ENCODE measurements at regions not wholly inside any gene's neighbourhood (a gene's known extent, or its start where the extent isn't known, plus 50 kb on each side); places are given as distances from the start of the nearest gene placed in this dataset.

GRCh38 chr1:230504310-230504709, 78.2 kb upstream of the PGBD5 start:
- no peaks in the 10 kb centered on the region for H3K27me3 ChIP-seq
- TF ChIP-seq POLR2A (IDR thresholded peaks at IDR 0.05) (no peak), CTCF (IDR thresholded peaks at IDR 0.05) (no peak)
- H3K36me3 ChIP-seq: no peaks in the 10 kb centered on the region
- intact Hi-C loops (cut with DNase I): no loop called here
- no peaks in the 10 kb centered on the region for H3K9me3 ChIP-seq
- no peaks in the 10 kb centered on the region for H3K4me1 ChIP-seq
- H3K4me3 ChIP-seq: no peak overlapping the region
- H3K27ac ChIP-seq: no peak overlapping the region
- ATAC-seq: no peak
- 84% methylated on average over 6 of the region's 6 CpGs for WGBS (ENCODE audit: insufficient coverage, low coverage, low lambda C conversion rate, missing lambda C conversion rate)
- DNase-seq: no peak

- 91% methylated on average over 1 of the region's 1 CpG for WGBS (ENCODE audit: insufficient coverage, low coverage, low lambda C conversion rate, missing lambda C conversion rate)
- H3K4me3 ChIP-seq: no peak overlapping the region
- ATAC-seq: no peak
- H3K4me1 ChIP-seq: no peaks in the 10 kb centered on the region
- H3K27ac ChIP-seq: no peak overlapping the region
- no peaks in the 10 kb centered on the region for H3K9me3 ChIP-seq
- no peaks in the 10 kb centered on the region for H3K36me3 ChIP-seq
- no peaks in the 10 kb centered on the region for H3K27me3 ChIP-seq
- no peak for DNase-seq
- TF ChIP-seq POLR2A (IDR thresholded peaks at IDR 0.05) (no peak), CTCF (IDR thresholded peaks at IDR 0.05) (no peak)
- intact Hi-C loops (cut with DNase I): no loop called here
These were observed 77.6 kb upstream of the PGBD5 start for GRCh38 chr1:230503726-230504125.

GRCh38 chr1:230502996-230503395, 76.9 kb upstream of the PGBD5 start:
- DNase-seq: no peak
- H3K27me3 ChIP-seq: no peaks in the 10 kb centered on the region
- H3K27ac ChIP-seq: no peak overlapping the region
- H3K36me3 ChIP-seq: no peaks in the 10 kb centered on the region
- WGBS (ENCODE audit: insufficient coverage, low coverage, low lambda C conversion rate, missing lambda C conversion rate): 77% methylated on average over 2 of the region's 2 CpGs
- intact Hi-C loops (cut with DNase I): no loop called here
- no peak overlapping the region for H3K4me3 ChIP-seq
- H3K9me3 ChIP-seq: no peaks in the 10 kb centered on the region
- ATAC-seq: no peak
- H3K4me1 ChIP-seq: no peaks in the 10 kb centered on the region
- TF ChIP-seq CTCF (IDR thresholded peaks at IDR 0.05) (no peak), POLR2A (IDR thresholded peaks at IDR 0.05) (no peak)

- H3K9me3 ChIP-seq: no peaks in the 10 kb centered on the region
- H3K27me3 ChIP-seq: no peaks in the 10 kb centered on the region
- 92% methylated on average over 3 of the region's 4 CpGs for WGBS (ENCODE audit: insufficient coverage, low coverage, low lambda C conversion rate, missing lambda C conversion rate)
- H3K27ac ChIP-seq: no peak overlapping the region
- no peaks in the 10 kb centered on the region for H3K4me1 ChIP-seq
- DNase-seq (no peak), ATAC-seq (no peak)
- no peaks in the 10 kb centered on the region for H3K36me3 ChIP-seq
- intact Hi-C loops (cut with DNase I): no loop called here
- TF ChIP-seq POLR2A (IDR thresholded peaks at IDR 0.05) (no peak), CTCF (IDR thresholded peaks at IDR 0.05) (no peak)
- no peak overlapping the region for H3K4me3 ChIP-seq
These were observed 76.2 kb upstream of the PGBD5 start for GRCh38 chr1:230502306-230502705.

- no peaks in the 10 kb centered on the region for H3K4me1 ChIP-seq
- H3K9me3 ChIP-seq: no peaks in the 10 kb centered on the region
- H3K4me3 ChIP-seq: no peak overlapping the region
- TF ChIP-seq CTCF (IDR thresholded peaks at IDR 0.05) (no peak), POLR2A (IDR thresholded peaks at IDR 0.05) (no peak)
- 0% methylated on average over 1 of the region's 1 CpG for WGBS (ENCODE audit: insufficient coverage, low coverage, low lambda C conversion rate, missing lambda C conversion rate)
- H3K27ac ChIP-seq: no peak overlapping the region
- intact Hi-C loops (cut with DNase I): no loop called here
- H3K27me3 ChIP-seq: no peaks in the 10 kb centered on the region
- no peaks in the 10 kb centered on the region for H3K36me3 ChIP-seq
- ATAC-seq (peak in 2 of 4 donors; percentile 35 to 52), DNase-seq (no peak)
These were observed 75.7 kb upstream of the PGBD5 start for GRCh38 chr1:230501849-230502248.
